ENCODE measurements at regions not wholly inside any gene's neighbourhood (a gene's known extent, or its start where the extent isn't known, plus 50 kb on each side); places are given as distances from the start of the nearest gene placed in this dataset.

DNA sequence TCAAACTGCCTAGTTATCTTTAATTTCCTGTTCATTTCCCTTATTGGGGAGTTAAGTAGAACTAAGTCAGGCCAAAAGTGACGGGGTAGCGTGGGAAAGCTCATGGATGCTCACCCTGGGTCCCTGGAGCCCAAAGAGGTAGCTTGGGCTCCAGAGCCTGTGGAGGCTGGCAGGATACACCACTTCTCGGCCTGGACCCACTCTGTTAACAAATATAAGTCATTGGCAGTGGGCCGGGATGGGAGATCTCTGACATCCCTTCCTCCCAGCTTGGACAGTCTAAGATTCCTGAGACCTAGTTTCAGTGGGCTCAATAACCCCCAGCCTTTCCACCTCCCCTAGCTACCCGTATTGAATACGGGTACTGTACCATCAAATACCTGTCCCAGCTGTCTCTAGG is 106.1 kb downstream of the EFNB1 start:
- no peaks in the 10 kb centered on the region for H3K9me3 Mint-ChIP-seq
- DNase-seq, result no peak
- no peak overlapping the region for H3K4me3 Mint-ChIP-seq
- peaks cover 3% of the 10 kb centered on the region for H3K4me1 Mint-ChIP-seq
- no peaks in the 10 kb centered on the region for H3K27me3 Mint-ChIP-seq
- ChIA-PET CTCF (interaction anchor here (1.3 kb wide), 1 partner anchor 10 kb away, joined by 3 read pairs; no protein-coding TSS in a partner anchor), POLR2A (no interaction called here)
- H3K27ac Mint-ChIP-seq, result no peak overlapping the region
- no peaks in the 10 kb centered on the region for H3K36me3 Mint-ChIP-seq (ENCODE audit: low read depth)

DNA sequence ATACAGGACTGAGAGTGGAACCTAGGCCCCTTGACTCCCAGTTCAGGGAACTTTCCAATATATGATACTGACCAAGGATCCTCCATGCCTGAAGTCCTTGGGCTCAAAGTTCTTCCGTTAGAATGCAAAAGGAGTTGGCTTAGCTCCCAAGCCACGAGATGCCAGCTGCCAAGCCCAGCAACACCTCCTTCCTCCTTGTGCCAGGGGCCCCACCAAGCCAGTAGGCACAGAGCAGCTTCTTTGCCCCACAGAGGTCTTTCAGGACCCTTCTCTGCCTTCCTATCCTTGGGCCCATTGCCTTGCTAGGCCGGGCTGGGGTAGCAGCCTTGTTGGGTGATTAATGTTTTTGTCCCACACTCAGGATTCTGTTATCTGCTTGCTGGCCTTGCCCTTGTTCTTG is 105.6 kb downstream of the EFNB1 start:
- no peaks in the 10 kb centered on the region for H3K27me3 Mint-ChIP-seq
- H3K27ac Mint-ChIP-seq, result no peak overlapping the region
- POLR2A ChIA-PET, result no interaction called here
- H3K36me3 Mint-ChIP-seq (ENCODE audit: low read depth), result no peaks in the 10 kb centered on the region
- H3K4me3 Mint-ChIP-seq, result no peak overlapping the region
- no peak for DNase-seq
- H3K4me1 Mint-ChIP-seq, result peaks cover 3% of the 10 kb centered on the region
- CTCF ChIA-PET, result interaction anchor here (0.6 kb wide), 1 partner anchor 21 kb away, joined by 3 read pairs; no protein-coding TSS in a partner anchor
- H3K9me3 Mint-ChIP-seq, result no peaks in the 10 kb centered on the region

DNA sequence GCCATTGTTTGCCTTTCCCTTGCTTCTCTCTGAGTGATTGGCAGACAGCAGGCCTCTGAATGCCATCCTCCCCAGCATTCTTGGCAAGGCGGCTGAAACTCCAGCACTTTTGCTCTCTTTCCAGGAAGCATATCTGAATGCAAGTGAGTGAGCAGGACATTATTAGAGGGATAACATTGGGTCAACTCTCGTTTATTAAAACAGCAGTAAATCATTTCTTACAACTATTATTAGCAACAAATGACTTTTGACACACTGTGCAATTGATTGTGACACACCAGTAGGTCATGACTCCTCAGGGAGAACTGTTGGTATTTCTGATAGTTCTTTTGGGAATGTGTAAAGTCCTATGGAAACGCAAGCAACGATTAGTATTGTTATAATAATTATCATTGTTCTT is 103.8 kb downstream of the EFNB1 start:
- Mint-ChIP-seq H3K4me1 (peaks cover 3% of the 10 kb centered on the region), H3K27me3 (no peaks in the 10 kb centered on the region), H3K27ac (no peak overlapping the region), H3K9me3 (no peaks in the 10 kb centered on the region), H3K4me3 (no peak overlapping the region), H3K36me3 (ENCODE audit: low read depth) (no peaks in the 10 kb centered on the region)
- ChIA-PET POLR2A (no interaction called here), CTCF (no interaction called here)
- no peak for DNase-seq

DNA sequence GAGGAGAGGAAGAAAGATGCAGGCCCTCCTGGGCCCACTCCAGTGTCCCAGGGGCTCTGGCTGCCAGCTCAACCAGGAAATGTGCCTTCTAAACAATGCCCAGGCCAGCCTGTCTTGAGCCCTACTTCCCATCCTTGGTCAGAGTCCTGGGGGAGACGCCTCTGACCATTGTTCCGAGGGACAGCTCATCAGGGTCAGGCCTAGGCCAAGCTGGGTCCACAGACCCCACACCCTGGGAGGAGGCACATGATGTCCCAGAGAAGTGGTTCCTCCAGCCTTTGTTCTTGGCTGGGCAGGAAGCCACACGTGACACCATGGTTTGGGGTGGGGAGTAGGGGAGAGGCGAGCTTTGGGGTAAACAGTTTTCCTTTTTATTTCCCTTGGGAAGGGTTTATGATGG is 102.5 kb downstream of the EFNB1 start:
- DNase-seq, result no peak
- CTCF ChIA-PET, result no interaction called here
- Mint-ChIP-seq H3K27ac (no peak overlapping the region), H3K36me3 (ENCODE audit: low read depth) (no peaks in the 10 kb centered on the region), H3K9me3 (no peaks in the 10 kb centered on the region), H3K27me3 (no peaks in the 10 kb centered on the region), H3K4me1 (peaks cover 3% of the 10 kb centered on the region), H3K4me3 (no peak overlapping the region)
- POLR2A ChIA-PET, result no interaction called here

DNA sequence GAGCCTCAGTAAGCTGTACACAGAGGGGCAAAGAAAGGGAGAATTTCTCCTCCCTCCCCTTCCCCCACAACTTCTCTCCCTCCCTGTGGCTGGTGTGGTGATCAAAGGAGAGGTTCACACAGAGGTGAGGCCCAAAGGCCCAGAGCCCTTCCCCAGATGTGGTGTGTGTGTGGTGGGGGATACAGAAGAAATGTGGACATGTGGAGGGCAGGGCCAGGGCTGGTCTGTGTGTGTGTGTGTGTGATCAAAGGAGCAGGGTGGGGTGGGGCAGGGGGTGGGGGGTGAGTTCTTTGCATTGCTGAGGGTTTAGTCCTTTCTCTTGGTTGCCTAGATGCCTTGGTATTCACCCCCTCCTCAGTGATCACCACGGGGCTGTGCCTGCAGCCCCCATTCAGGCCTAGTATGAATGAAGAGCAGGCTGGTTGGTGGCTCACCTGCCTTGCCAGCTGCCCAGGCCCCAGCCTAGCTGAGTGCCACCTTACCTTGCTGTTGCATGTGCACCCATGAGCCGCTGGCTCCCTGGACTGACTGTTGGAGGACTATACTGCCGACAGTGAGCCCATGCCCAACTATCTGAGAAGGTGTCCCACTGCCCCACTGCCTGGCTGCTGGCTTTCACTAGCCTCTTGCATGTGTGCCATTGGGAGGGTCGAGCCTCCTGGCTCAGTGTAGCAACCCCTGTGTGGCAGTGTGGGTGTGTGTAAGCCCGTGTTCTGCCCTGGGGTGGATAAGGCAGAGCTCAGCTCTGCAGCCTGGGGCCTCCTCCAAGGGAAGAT is 101.9 kb downstream of the EFNB1 start:
- no peak overlapping the region for H3K27ac Mint-ChIP-seq
- no peak overlapping the region for H3K4me3 Mint-ChIP-seq
- ChIA-PET CTCF (no interaction called here), POLR2A (no interaction called here)
- no peak for DNase-seq
- no peaks in the 10 kb centered on the region for H3K27me3 Mint-ChIP-seq
- no peaks in the 10 kb centered on the region for H3K9me3 Mint-ChIP-seq
- H3K4me1 Mint-ChIP-seq, result peaks cover 3% of the 10 kb centered on the region
- no peaks in the 10 kb centered on the region for H3K36me3 Mint-ChIP-seq (ENCODE audit: low read depth)

DNA sequence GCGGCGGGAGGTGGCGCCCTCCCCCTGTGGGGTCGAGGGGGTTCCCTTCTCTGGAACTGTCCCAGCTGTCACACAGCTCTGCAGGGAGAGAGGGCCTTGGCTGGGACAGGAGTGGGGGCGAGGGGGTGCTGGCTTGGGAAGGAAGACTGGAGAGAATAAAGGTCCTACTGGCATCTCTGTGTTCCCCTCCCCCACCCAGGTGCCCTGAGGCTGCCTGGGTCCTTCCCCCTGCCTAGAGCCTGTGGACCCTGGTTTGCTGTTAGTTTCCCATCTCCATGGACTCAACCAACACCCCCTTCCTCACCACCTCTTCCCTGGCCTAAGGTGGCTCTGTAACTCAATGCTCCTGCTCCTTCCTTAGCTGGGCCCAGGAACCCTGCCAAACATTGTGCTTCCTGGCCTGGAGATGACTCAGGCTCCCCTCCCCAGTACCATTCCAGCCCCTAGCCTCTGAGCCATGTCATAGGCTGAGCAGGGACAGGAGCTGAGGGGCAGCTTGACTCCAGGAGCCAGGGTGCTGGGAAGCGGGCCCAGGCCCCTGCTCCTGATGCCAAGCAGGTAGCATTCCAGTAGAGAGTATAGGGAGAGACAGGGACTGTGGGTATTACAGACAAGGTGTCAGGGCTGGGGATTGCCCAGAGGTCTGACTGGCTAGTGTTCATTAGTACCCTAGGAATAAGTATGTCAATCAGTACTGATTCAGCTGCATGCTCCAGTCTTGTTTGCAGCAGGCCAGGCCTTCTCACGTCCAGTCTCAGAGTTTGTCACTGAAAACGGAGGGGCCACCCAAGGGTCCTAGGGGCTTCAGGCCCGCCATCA is 100.7 kb downstream of the EFNB1 start:
- POLR2A ChIA-PET, result no interaction called here
- H3K27ac Mint-ChIP-seq, result no peak overlapping the region

DNA sequence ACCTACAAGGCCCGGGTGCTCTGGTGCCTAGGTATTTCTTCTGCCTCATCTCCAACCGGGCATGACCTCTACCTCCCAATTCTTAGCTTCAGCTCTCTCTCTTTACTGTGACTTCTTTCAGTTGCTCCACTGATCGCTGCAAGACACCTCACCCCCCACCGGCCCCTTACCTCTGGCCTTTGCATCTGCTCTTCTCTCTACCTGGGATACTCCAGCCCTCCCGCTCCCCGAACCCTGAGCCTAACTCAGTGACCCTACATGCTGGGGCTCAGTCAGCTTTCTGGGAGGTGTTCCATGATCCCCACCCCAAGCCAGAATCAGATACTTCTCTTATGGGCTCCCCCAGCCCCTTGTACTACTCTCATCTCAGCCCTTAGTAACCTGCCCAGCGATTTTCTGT is 99.6 kb downstream of the EFNB1 start:
- ChIA-PET CTCF (interaction anchor here (0.6 to 1.2 kb wide), 2 partner anchors 21 to 502 kb away, joined by 3 to 4 read pairs; no protein-coding TSS in a partner anchor), POLR2A (no interaction called here)
- Mint-ChIP-seq H3K4me1 (no peaks in the 10 kb centered on the region), H3K4me3 (no peak overlapping the region), H3K27ac (no peak overlapping the region), H3K9me3 (no peaks in the 10 kb centered on the region), H3K36me3 (ENCODE audit: low read depth) (no peaks in the 10 kb centered on the region), H3K27me3 (peaks cover 3% of the 10 kb centered on the region)
- DNase-seq, result no peak

More for the DNA sequence above, 100.7 kb downstream of the EFNB1 start:
- H3K4me3 Mint-ChIP-seq, result no peak overlapping the region
- CTCF ChIA-PET, result no interaction called here
- H3K9me3 Mint-ChIP-seq, result no peaks in the 10 kb centered on the region
- no peaks in the 10 kb centered on the region for H3K27me3 Mint-ChIP-seq
- H3K36me3 Mint-ChIP-seq (ENCODE audit: low read depth), result no peaks in the 10 kb centered on the region
- no peaks in the 10 kb centered on the region for H3K4me1 Mint-ChIP-seq
- no peak for DNase-seq

DNA sequence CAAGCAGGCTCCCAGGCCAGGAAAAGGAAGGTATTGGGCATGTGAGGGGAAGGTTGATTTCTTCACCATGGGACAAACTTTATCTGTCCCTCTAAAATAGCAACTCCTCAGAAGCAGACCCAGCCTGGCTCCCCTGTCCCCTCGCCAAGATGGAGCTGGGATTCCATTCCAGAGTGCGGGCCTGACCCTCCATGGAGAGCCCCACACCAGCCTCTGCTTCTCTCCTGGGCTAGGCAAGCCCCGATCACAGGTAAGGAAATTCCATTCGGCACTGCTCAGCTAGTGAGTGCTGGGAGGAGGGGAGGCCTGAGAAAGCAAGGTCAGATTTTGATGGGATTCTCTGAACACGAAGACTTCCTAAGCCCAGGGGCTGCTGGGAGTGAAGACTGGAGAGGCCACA is 98.4 kb downstream of the EFNB1 start:
- peaks cover 3% of the 10 kb centered on the region for H3K27me3 Mint-ChIP-seq
- no peak overlapping the region for H3K27ac Mint-ChIP-seq
- ChIA-PET POLR2A (no interaction called here), CTCF (interaction anchor here (1.2 kb wide), 1 partner anchor 20 kb away, joined by 3 read pairs; no protein-coding TSS in a partner anchor)
- no peak overlapping the region for H3K4me3 Mint-ChIP-seq
- no peaks in the 10 kb centered on the region for H3K4me1 Mint-ChIP-seq
- H3K36me3 Mint-ChIP-seq (ENCODE audit: low read depth), result no peaks in the 10 kb centered on the region
- H3K9me3 Mint-ChIP-seq, result no peaks in the 10 kb centered on the region
- DNase-seq, result no peak

DNA sequence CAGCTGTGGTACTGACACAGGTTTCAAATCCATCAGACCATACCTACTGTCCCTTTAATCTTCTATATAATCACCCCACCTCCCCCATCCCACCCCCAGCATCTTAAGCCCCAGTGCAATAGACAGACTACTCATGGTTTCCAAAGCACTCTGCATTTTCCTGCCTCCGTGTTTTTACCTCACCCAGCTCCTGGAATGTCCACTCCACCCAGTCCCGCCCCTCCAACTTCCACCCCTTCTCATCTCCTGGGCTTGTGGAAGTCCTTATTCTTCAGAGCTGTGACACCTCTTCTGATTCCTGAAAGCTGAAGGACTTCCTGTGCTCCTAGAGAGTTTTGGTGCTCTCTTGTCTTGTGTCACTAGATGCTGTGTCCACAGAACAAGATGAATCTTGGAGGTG is 94.3 kb downstream of the EFNB1 start:
- DNase-seq, result no peak
- POLR2A ChIA-PET, result no interaction called here
- Mint-ChIP-seq H3K9me3 (no peaks in the 10 kb centered on the region), H3K4me1 (peaks cover 3% of the 10 kb centered on the region), H3K27me3 (peaks cover 3% of the 10 kb centered on the region), H3K27ac (no peak overlapping the region), H3K36me3 (ENCODE audit: low read depth) (no peaks in the 10 kb centered on the region), H3K4me3 (no peak overlapping the region)
- CTCF ChIA-PET, result interaction anchor here (0.6 kb wide), 1 partner anchor 122 kb away, joined by 3 read pairs; no protein-coding TSS in a partner anchor

DNA sequence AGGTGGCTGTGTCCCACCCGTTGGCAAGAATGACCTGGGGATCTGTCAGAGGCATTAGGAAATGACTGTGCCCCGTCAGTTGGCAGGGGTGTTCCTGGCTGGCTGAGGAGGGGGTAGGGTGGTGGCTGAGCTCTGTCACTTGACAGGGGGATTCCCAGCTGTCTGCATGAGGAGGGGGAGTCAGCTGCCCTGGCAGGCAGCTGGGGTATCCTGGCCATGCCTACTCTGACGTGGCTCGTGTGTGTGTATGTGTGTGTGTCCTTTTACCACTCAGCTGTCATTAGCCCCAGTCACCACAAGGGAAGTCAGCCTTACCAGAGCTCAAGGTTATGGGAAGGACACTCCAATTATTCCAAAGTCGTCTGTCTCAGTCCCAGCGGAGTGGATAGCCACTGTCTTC is 93.2 kb downstream of the EFNB1 start:
- no peak overlapping the region for H3K4me3 Mint-ChIP-seq
- ChIA-PET POLR2A (no interaction called here), CTCF (interaction anchor here (0.9 kb wide), 1 partner anchor 21 kb away, joined by 3 read pairs; no protein-coding TSS in a partner anchor)
- no peaks in the 10 kb centered on the region for H3K36me3 Mint-ChIP-seq (ENCODE audit: low read depth)
- H3K4me1 Mint-ChIP-seq, result peaks cover 3% of the 10 kb centered on the region
- DNase-seq, result no peak
- peaks cover 3% of the 10 kb centered on the region for H3K27me3 Mint-ChIP-seq
- H3K27ac Mint-ChIP-seq, result no peak overlapping the region
- no peaks in the 10 kb centered on the region for H3K9me3 Mint-ChIP-seq

DNA sequence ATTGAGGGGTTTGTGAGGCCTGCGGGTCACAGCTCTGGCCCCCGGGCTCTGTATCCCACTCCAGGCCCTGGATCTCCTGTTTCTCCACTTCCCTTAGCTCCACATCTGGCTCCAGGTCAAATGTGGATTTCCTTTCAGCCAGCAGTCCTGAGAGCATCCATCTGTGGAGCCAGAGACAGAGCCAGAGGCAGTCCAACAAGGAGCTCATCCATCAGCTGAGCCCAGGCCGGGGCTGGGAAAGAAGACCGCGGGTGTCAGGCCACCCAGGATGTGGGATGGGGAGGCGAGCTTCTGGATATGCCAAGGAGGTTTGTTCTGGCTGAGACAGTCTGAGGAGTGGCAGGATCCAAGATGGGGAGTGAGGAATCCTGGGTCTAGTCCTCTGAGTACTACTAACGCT is 91.7 kb downstream of the EFNB1 start:
- no peak overlapping the region for H3K4me3 Mint-ChIP-seq
- peaks cover 7% of the 10 kb centered on the region for H3K4me1 Mint-ChIP-seq
- no peak for DNase-seq
- CTCF ChIA-PET, result interaction anchor here (0.5 to 1.4 kb wide), 3 partner anchors 9 to 102 kb away, joined by 3 to 4 read pairs (median 3); no protein-coding TSS in a partner anchor
- H3K27ac Mint-ChIP-seq, result no peak overlapping the region
- H3K9me3 Mint-ChIP-seq, result no peaks in the 10 kb centered on the region
- peaks cover 3% of the 10 kb centered on the region for H3K27me3 Mint-ChIP-seq
- H3K36me3 Mint-ChIP-seq (ENCODE audit: low read depth), result no peaks in the 10 kb centered on the region
- POLR2A ChIA-PET, result no interaction called here

DNA sequence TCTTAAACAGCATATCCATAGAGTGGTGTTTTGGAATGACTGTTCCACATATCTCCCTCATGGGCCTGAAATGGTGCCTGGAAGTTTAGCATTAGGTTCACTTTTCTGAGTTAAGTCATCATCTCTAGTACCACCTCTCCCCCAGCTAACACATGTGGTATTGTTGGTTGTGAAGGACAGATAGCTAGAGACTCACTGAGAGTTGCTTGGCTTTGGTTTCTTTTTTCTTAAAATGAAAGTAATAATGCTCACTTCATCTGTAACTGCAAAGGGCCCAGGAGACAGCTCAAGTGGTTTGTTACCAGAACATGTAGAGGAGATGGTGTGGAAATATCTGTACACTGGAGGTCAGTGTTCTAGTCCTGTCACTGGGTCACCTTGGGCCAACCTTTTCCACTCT is 90.9 kb downstream of the EFNB1 start:
- no peak for DNase-seq
- no peak overlapping the region for H3K4me3 Mint-ChIP-seq
- H3K9me3 Mint-ChIP-seq, result no peaks in the 10 kb centered on the region
- ChIA-PET POLR2A (no interaction called here), CTCF (no interaction called here)
- no peak overlapping the region for H3K27ac Mint-ChIP-seq
- peaks cover 3% of the 10 kb centered on the region for H3K27me3 Mint-ChIP-seq
- peaks cover 11% of the 10 kb centered on the region for H3K4me1 Mint-ChIP-seq
- no peaks in the 10 kb centered on the region for H3K36me3 Mint-ChIP-seq (ENCODE audit: low read depth)

DNA sequence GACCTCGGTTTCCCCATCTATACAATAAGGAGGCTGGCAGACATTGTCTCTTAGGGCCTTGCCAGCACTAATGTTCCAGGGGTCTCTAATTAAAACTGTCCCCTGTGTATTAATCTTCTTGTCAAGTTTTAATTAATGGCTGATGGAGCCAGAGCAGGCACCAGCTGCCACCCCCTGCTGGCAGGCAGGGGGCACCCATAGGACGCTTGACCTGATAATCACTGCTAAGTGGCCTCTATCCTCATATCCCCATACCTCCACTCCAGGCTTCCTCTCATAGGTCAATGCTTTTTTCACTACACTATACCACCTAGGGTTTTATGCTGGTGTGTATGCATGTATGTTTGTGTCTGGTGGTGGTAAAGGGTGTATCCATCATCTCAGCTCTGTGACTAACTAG is 89.4 kb downstream of the EFNB1 start:
- no peaks in the 10 kb centered on the region for H3K9me3 Mint-ChIP-seq
- H3K27me3 Mint-ChIP-seq, result no peaks in the 10 kb centered on the region
- no peaks in the 10 kb centered on the region for H3K36me3 Mint-ChIP-seq (ENCODE audit: low read depth)
- no peak for DNase-seq
- H3K4me1 Mint-ChIP-seq, result peaks cover 11% of the 10 kb centered on the region
- ChIA-PET POLR2A (no interaction called here), CTCF (no interaction called here)
- no peak overlapping the region for H3K27ac Mint-ChIP-seq
- H3K4me3 Mint-ChIP-seq, result no peak overlapping the region
